ENCODE measurements at regions not wholly inside any gene's neighbourhood (a gene's known extent, or its start where the extent isn't known, plus 50 kb on each side); places are given as distances from the start of the nearest gene placed in this dataset.

GRCh38 chr14:98169170-98169587, 1102.8 kb downstream of the BCL11B start:
- no peak for ATAC-seq
- TF ChIP-seq CTCF (IDR thresholded peaks at IDR 0.05) (no peak), POLR2A (IDR thresholded peaks at IDR 0.05) (no peak), POLR2AphosphoS5 (IDR thresholded peaks at IDR 0.05) (no peak), EP300 (IDR thresholded peaks at IDR 0.05) (no peak)
- Histone ChIP-seq H3K9me3 (peaks cover 0 to 6% (median 0%) of the 10 kb centered on the region in 3 donors), H3K36me3 (no peaks in the 10 kb centered on the region), H3K4me3 (no peak overlapping the region), H3K27ac (no peak overlapping the region), H3K4me1 (no peaks in the 10 kb centered on the region), H3K27me3 (peaks cover 34% of the 10 kb centered on the region)

DNA sequence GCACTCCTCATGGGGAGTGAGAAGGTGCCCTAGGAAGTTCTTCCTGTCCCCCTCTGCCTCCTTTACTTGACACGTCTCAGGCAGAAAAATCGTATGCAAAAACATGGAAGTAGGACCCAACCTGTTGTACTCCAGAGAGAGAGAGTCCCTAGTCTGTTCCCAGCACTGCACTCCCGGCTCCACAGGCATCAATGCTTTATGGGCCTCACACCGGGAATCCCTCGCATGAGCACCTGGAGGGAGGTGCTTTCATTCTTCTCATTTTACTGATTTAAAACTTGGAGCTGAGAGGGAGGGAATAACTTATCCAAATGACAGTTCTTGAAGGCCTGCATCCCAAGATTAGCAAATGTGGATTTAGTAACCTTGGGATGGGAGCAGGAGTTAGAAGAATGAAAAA, 1101.4 kb downstream of the BCL11B start:
- Histone ChIP-seq H3K9me3 (peaks cover 0 to 6% (median 0%) of the 10 kb centered on the region in 3 donors), H3K36me3 (no peaks in the 10 kb centered on the region), H3K27me3 (peaks cover 23% of the 10 kb centered on the region), H3K4me1 (no peaks in the 10 kb centered on the region), H3K27ac (no peak overlapping the region), H3K4me3 (no peak overlapping the region)
- ATAC-seq = no peak
- 46% methylated on average over 4 of the region's 5 CpGs; no CpG with 5 or more reads in 1 of the 2 donors for WGBS, 2 donors (ENCODE audit: low coverage in 1 of 2)
- TF ChIP-seq POLR2A (IDR thresholded peaks at IDR 0.05) (no peak), CTCF (IDR thresholded peaks at IDR 0.05) (no peak), POLR2AphosphoS5 (IDR thresholded peaks at IDR 0.05) (no peak), EP300 (IDR thresholded peaks at IDR 0.05) (no peak)

DNA sequence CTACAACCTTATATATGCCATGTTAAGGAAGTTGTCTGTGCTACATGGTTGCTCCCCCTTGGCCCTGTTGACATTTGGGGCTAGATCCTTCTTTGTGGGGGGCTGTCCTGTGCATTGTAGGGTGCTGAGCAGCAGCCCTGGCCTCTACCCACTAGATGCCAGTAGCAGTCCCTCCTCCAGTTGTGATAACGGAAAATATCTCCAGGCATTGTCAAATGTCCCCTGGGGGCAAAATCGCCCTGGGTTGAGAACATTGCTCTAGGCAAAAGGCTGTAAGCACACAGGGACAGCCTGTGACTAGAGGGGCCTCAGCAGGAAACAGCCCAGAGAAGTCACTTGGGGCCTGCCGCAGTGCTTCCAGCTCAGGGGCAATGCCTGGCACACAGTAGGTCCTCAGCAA, 1100.3 kb downstream of the BCL11B start:
- Histone ChIP-seq H3K27me3 (peaks cover 16% of the 10 kb centered on the region), H3K4me1 (no peaks in the 10 kb centered on the region), H3K9me3 (peaks cover 0 to 6% (median 0%) of the 10 kb centered on the region in 3 donors), H3K36me3 (no peaks in the 10 kb centered on the region), H3K4me3 (no peak overlapping the region), H3K27ac (no peak overlapping the region)
- TF ChIP-seq POLR2AphosphoS5 (IDR thresholded peaks at IDR 0.05) (no peak), EP300 (IDR thresholded peaks at IDR 0.05) (no peak), POLR2A (IDR thresholded peaks at IDR 0.05) (no peak), CTCF (IDR thresholded peaks at IDR 0.05) (no peak)
- ATAC-seq = no peak
- 80% methylated on average over 1 of the region's 3 CpGs; no CpG with 5 or more reads in 1 of the 2 donors for WGBS, 2 donors (ENCODE audit: low coverage in 1 of 2)

DNA sequence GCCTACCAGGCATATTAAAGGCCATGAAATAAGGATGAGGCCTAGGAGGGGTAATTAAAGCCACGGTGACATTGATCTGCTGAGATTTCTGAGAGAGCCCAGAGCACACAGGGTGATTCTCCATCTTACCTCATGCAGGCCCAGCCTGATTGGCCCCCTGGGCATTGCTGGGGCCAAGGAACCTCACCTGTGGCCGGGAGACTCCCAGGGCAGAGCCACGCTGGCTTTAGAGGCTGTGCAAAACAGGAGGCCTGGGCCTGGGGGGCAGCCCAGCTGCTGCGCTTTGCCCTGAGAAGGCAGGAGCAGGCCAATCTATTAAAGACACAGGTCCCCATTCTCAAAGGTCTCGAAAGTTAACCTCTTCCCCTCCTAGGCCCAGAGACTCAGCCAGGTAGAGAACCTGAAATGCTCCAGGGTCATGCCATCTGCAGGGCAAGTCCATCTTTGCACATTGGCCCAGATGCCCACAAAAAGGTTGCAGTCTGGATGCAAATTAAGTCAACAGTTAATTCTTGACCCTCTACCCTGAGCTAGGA, 1099.7 kb downstream of the BCL11B start:
- H3K27me3 ChIP-seq = peaks cover 12% of the 10 kb centered on the region
- H3K9me3 ChIP-seq = peaks cover 0 to 6% (median 0%) of the 10 kb centered on the region in 3 donors
- H3K4me1 ChIP-seq = no peaks in the 10 kb centered on the region
- no peaks in the 10 kb centered on the region for H3K36me3 ChIP-seq
- TF ChIP-seq EP300 (IDR thresholded peaks at IDR 0.05) = no peak
- no peak for TF ChIP-seq POLR2AphosphoS5 (IDR thresholded peaks at IDR 0.05)
- no peak for TF ChIP-seq POLR2A (IDR thresholded peaks at IDR 0.05)
- TF ChIP-seq CTCF (IDR thresholded peaks at IDR 0.05) = no peak
- no peak overlapping the region for H3K27ac ChIP-seq
- no peak for ATAC-seq
- no peak overlapping the region for H3K4me3 ChIP-seq
- 50% methylated on average over 1 of the region's 5 CpGs; no CpG with 5 or more reads in 1 of the 2 donors for WGBS, 2 donors (ENCODE audit: low coverage in 1 of 2)

DNA sequence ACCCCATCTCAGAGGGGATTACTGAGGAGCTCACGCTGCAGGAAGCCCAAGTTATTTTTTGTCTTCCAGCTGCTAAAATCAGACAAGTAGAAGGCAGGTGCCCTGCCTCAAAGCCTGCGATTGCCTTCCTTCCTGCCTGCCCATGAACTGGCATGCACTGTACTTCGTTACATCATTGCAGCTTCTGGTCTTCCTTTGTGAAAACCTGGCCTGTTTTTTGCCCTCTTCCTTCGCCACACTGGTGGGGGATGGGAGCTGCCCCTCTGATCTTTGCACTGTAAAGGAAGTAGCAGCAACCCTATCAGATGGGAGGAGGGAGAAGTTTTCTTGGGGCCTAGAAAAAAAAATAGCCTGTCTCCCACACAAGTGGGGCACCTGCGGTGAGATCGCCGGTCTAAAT, 1098.7 kb downstream of the BCL11B start:
- Histone ChIP-seq H3K27ac (no peak overlapping the region), H3K36me3 (no peaks in the 10 kb centered on the region), H3K9me3 (peaks cover 0 to 6% (median 0%) of the 10 kb centered on the region in 3 donors), H3K4me3 (no peak overlapping the region), H3K27me3 (peaks cover 3% of the 10 kb centered on the region), H3K4me1 (no peaks in the 10 kb centered on the region)
- ATAC-seq = no peak
- TF ChIP-seq POLR2AphosphoS5 (IDR thresholded peaks at IDR 0.05) (no peak), CTCF (IDR thresholded peaks at IDR 0.05) (no peak), EP300 (IDR thresholded peaks at IDR 0.05) (no peak), POLR2A (IDR thresholded peaks at IDR 0.05) (no peak)
- WGBS, 2 donors (ENCODE audit: low coverage in 1 of 2) = 52 to 61% methylated on average over 3 to 6 of the region's 7 CpGs
